ENCODE measurements at regions not wholly inside any gene's neighbourhood (a gene's known extent, or its start where the extent isn't known, plus 50 kb on each side); places are given as distances from the start of the nearest gene placed in this dataset.

DNA sequence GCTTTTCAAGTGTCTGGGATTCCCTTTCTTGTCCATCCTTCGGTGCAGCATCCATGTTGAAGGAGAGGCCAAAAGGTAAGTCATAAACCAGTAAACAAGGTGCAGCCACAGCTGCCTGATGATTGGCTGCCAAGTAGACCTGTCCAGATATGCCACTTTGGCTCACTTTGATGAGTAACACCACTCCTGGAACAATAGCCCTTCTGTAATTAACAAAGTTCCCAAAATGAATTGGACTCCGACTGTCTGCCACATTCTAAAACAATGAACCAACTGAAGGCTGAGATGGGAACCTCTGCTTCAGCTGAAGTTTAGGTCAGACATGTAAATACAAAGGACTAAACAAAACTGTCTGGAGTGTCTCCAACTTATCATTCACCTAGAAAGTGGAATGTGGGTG, 82.2 kb upstream of the LGALSL start:
- Histone ChIP-seq H3K27me3 (no peaks in the 10 kb centered on the region), H3K9me3 (no peaks in the 10 kb centered on the region), H3K36me3 (no peaks in the 10 kb centered on the region), H3K27ac (no peak overlapping the region), H3K4me3 (no peak overlapping the region), H3K4me1 (ENCODE audit: insufficient read depth) (no peaks in the 10 kb centered on the region)
- intact Hi-C loops (cut with DNase I) = no loop called here
- no peak for DNase-seq
- WGBS, 3 donors = 92 to 94% (median 94%) methylated on average over 2 of the region's 2 CpGs
- TF ChIP-seq POLR2A (IDR thresholded peaks at IDR 0.05) = no peak
- TF ChIP-seq EP300 (IDR thresholded peaks at IDR 0.05) = no peak
- TF ChIP-seq, protein P1, sequence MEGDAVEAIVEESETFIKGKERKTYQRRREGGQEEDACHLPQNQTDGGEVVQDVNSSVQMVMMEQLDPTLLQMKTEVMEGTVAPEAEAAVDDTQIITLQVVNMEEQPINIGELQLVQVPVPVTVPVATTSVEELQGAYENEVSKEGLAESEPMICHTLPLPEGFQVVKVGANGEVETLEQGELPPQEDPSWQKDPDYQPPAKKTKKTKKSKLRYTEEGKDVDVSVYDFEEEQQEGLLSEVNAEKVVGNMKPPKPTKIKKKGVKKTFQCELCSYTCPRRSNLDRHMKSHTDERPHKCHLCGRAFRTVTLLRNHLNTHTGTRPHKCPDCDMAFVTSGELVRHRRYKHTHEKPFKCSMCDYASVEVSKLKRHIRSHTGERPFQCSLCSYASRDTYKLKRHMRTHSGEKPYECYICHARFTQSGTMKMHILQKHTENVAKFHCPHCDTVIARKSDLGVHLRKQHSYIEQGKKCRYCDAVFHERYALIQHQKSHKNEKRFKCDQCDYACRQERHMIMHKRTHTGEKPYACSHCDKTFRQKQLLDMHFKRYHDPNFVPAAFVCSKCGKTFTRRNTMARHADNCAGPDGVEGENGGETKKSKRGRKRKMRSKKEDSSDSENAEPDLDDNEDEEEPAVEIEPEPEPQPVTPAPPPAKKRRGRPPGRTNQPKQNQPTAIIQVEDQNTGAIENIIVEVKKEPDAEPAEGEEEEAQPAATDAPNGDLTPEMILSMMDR (IDR thresholded peaks at IDR 0.05) = no peak

DNA sequence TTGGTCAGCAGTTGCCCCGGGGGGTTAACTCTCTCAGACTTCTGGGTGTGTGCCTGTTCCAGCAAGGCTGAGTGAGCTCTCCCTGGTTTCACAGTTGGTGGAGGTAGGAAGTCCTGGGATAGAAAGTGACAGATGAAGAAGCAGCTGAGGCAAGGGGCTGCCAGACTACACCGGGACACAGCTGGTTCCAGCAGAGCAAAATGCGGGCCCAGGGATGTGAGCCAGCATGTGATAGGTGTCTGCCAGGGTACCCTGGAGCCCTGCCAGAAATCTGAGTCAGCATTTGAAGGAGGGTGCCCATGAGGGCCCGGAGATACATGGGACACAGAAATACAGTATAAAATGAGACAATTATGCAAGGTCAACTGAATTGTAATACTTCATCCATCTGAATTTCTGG, 79.3 kb upstream of the LGALSL start:
- no peaks in the 10 kb centered on the region for H3K27me3 ChIP-seq
- no peak overlapping the region for H3K4me3 ChIP-seq
- H3K36me3 ChIP-seq = no peaks in the 10 kb centered on the region
- intact Hi-C loops (cut with DNase I) = no loop called here
- WGBS, 3 donors = 47 to 55% (median 49%) methylated on average over 4 of the region's 4 CpGs
- TF ChIP-seq, protein P1 (IDR thresholded peaks at IDR 0.05) = no peak
- TF ChIP-seq POLR2A (IDR thresholded peaks at IDR 0.05) (no peak), EP300 (IDR thresholded peaks at IDR 0.05) (no peak)
- no peak for DNase-seq
- no peaks in the 10 kb centered on the region for H3K9me3 ChIP-seq
- no peak overlapping the region for H3K27ac ChIP-seq
- H3K4me1 ChIP-seq (ENCODE audit: insufficient read depth) = no peaks in the 10 kb centered on the region

DNA sequence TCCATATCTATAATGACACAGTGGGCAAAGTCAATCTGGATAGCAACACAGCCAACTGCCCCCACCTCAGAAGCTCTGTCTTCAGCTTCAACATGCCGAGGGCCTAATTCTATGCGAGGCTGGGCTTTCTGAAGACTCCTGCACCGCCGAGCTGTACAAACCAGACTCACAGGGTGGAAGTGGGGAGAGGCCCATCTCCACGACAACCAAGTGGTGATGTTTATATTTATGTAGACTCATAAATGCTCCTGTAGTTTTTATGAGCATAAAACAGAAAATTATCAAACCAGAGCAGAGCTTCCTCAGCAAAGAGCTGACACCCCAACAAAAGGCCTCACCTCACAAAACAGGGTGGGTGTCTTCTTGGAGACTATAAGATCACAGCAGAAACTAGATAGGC, 77.0 kb upstream of the LGALSL start:
- intact Hi-C loops (cut with DNase I) = no loop called here
- TF ChIP-seq, protein P1 (IDR thresholded peaks at IDR 0.05) = no peak
- TF ChIP-seq EP300 (IDR thresholded peaks at IDR 0.05) (no peak), POLR2A (IDR thresholded peaks at IDR 0.05) (no peak)
- Histone ChIP-seq H3K4me3 (no peak overlapping the region), H3K27ac (no peak overlapping the region), H3K27me3 (no peaks in the 10 kb centered on the region), H3K36me3 (no peaks in the 10 kb centered on the region), H3K4me1 (ENCODE audit: insufficient read depth) (no peaks in the 10 kb centered on the region), H3K9me3 (no peaks in the 10 kb centered on the region)
- WGBS, 3 donors = 61 to 76% (median 66%) methylated on average over 5 of the region's 5 CpGs
- DNase-seq = no peak

DNA sequence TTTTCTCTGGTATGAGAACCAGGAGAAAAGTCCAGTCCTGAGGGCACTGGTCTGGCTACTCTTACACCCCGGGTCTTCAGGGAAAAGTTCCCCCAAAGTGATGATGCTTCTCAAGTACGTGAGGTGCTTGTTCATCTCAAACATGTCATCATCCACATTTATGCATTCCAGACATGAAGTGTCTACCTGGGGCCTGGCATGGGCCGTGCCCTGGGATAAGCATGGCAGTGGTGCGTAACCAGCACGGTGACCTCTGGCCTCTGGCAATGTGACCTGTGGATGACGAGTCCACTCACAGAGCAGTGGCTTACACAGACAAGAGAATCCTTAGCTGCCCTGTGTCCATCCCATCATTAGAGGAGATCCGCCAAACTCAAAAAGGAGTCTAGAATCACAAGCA, 74.8 kb upstream of the LGALSL start:
- Histone ChIP-seq H3K4me1 (ENCODE audit: insufficient read depth) (no peaks in the 10 kb centered on the region), H3K36me3 (no peaks in the 10 kb centered on the region), H3K27ac (no peak overlapping the region), H3K27me3 (no peaks in the 10 kb centered on the region), H3K4me3 (no peak overlapping the region), H3K9me3 (no peaks in the 10 kb centered on the region)
- 86 to 93% (median 90%) methylated on average over 7 of the region's 7 CpGs for WGBS, 3 donors
- intact Hi-C loops (cut with DNase I) = no loop called here
- TF ChIP-seq, protein P1 (IDR thresholded peaks at IDR 0.05) = no peak
- no peak for TF ChIP-seq POLR2A (IDR thresholded peaks at IDR 0.05)
- no peak for TF ChIP-seq EP300 (IDR thresholded peaks at IDR 0.05)
- DNase-seq = no peak
